Keratinocyte (primary cell): ENCODE measurements at regions not wholly inside any gene's neighbourhood (a gene's known extent, or its start where the extent isn't known, plus 50 kb on each side); places are given as distances from the start of the nearest gene placed in this dataset.

Experiments
- DNase-seq: peaks from one replicate; pipeline ENCODE4 v3.0.0-alpha.2; 2011; ENCODE audit warnings: low read depth, missing footprints, low spot score
- FAIRE-seq: peaks from 2 replicates; lab custom pipeline; 2011; peaks lifted over from hg19 to GRCh38; lab: Jason Lieb, UNC
- H2AFZ ChIP-seq: 2 replicates; pipeline ENCODE4 v1.6.0; 2012; ENCODE audit warnings: low read length, control low read depth, inconsistent platforms; ENCODE audit not compliant: control insufficient read depth
- H3K27ac ChIP-seq: 2 replicates; pipeline ENCODE4 v1.5.1; 2011; ENCODE audit warnings: low read length; ENCODE audit not compliant: control insufficient read depth, insufficient read depth
- H3K27me3 ChIP-seq: 3 replicates; pipeline ENCODE4 v1.6.0; 2011; ENCODE audit warnings: low read length; ENCODE audit not compliant: control insufficient read depth, insufficient read depth; ENCODE audit errors: extremely low read depth
- H3K36me3 ChIP-seq, 2 experiments: 2 replicates in 1 of 2; 3 replicates in 1 of 2; pipeline ENCODE4 v1.5.1; 2011; ENCODE audit warnings: low read length in 2 of 2, mild to moderate bottlenecking in 1 of 2; ENCODE audit not compliant: control insufficient read depth in 2 of 2, insufficient read depth in 2 of 2; ENCODE audit errors: extremely low read depth in 1 of 2
- H3K4me1 ChIP-seq: 3 replicates; pipeline ENCODE4 v1.5.1; 2011; ENCODE audit warnings: low read length; ENCODE audit not compliant: control insufficient read depth, insufficient read depth; ENCODE audit errors: extremely low read depth
- H3K4me2 ChIP-seq: 3 replicates; pipeline ENCODE4 v1.6.0; 2011; ENCODE audit warnings: low read depth, low read length; ENCODE audit not compliant: control insufficient read depth, insufficient read depth; ENCODE audit errors: extremely low read depth
- H3K4me3 ChIP-seq, 3 experiments: fragments of 200-600 bp in 1 of 3; sonication (generic) in 1 of 3; 2 replicates in 2 of 3; 3 replicates in 1 of 3; pipeline ENCODE4 v1.5.1; 2011 to 2016; ENCODE audit warnings: low read length in 3 of 3, mild to moderate bottlenecking in 3 of 3, control low read depth in 2 of 3, inconsistent platforms in 1 of 3, low read depth in 1 of 3, mixed read lengths in 1 of 3, mixed run types in 1 of 3, moderate library complexity in 1 of 3; ENCODE audit not compliant: control insufficient read depth in 2 of 3, insufficient read depth in 2 of 3; ENCODE audit errors: extremely low read depth in 1 of 3
- H3K79me2 ChIP-seq: 2 replicates; pipeline ENCODE4 v1.6.0; 2012; ENCODE audit warnings: low read length; ENCODE audit not compliant: control insufficient read depth, insufficient read depth
- H3K9ac ChIP-seq: 3 replicates; pipeline ENCODE4 v1.6.0; 2011; ENCODE audit warnings: low read length; ENCODE audit not compliant: control insufficient read depth, insufficient read depth; ENCODE audit errors: extremely low read depth
- H3K9me1 ChIP-seq: 3 replicates; pipeline ENCODE4 v1.6.0; 2011; ENCODE audit warnings: low read length; ENCODE audit not compliant: control insufficient read depth, insufficient read depth; ENCODE audit errors: extremely low read depth
- H3K9me3 ChIP-seq: 2 replicates; pipeline ENCODE4 v1.5.1; 2012; ENCODE audit warnings: low read depth, low read length; ENCODE audit not compliant: control insufficient read depth
- H4K20me1 ChIP-seq: 3 replicates; pipeline ENCODE4 v1.6.0; 2011; ENCODE audit warnings: low read length; ENCODE audit not compliant: control insufficient read depth, insufficient read depth; ENCODE audit errors: extremely low read depth
- EZH2 ChIP-seq: IDR thresholded peaks from one replicate; pipeline ENCODE4 v1.6.1; 2012; ENCODE audit warnings: inconsistent platforms, mild to moderate bottlenecking, low read length, moderate library complexity
- dilution Hi-C: fragments of 300-500 bp; cut with MboI; formaldehyde crosslinking; loops from one replicate; pipeline ENCODE4 v1.7.0; 2020; ENCODE audit warnings: low sequenced_read_pairs; ENCODE audit not compliant: extremely low pct_ligation_motif_present
- TF ChIP-seq, protein P1 (sequence below), 3 experiments: IDR thresholded peaks in 1 of 3; conservative IDR thresholded peaks in 1 of 3; optimal IDR thresholded peaks in 1 of 3; 2 replicates in 2 of 3; 3 replicates in 1 of 3; pipeline versions ENCODE3 to v1.5.1; 2011; ENCODE audit warnings: low read length in 3 of 3, mild to moderate bottlenecking in 3 of 3, moderate library complexity in 2 of 3, control low read depth in 1 of 3, inconsistent platforms in 1 of 3; ENCODE audit not compliant: insufficient read depth in 2 of 3; ENCODE audit errors: extremely low read depth in 1 of 3

- Histone ChIP-seq H3K4me2 (no peak overlapping the region), H2AFZ (no peak overlapping the region), H3K79me2 (no peaks in the 10 kb centered on the region), H3K4me1 (peaks cover 3% of the 10 kb centered on the region), H3K36me3 (no peaks in the 10 kb centered on the region), H3K27me3 (no peaks in the 10 kb centered on the region), H3K27ac (no peak overlapping the region), H3K9ac (no peak overlapping the region), H4K20me1 (no peaks in the 10 kb centered on the region), H3K9me3 (no peaks in the 10 kb centered on the region), H3K9me1 (no peaks in the 10 kb centered on the region), H3K4me3 (no peak overlapping the region)
- dilution Hi-C loops, result no loop called here
- FAIRE-seq (no peak), DNase-seq (no peak)
- TF ChIP-seq EZH2, result no peak
- TF ChIP-seq, protein P1, sequence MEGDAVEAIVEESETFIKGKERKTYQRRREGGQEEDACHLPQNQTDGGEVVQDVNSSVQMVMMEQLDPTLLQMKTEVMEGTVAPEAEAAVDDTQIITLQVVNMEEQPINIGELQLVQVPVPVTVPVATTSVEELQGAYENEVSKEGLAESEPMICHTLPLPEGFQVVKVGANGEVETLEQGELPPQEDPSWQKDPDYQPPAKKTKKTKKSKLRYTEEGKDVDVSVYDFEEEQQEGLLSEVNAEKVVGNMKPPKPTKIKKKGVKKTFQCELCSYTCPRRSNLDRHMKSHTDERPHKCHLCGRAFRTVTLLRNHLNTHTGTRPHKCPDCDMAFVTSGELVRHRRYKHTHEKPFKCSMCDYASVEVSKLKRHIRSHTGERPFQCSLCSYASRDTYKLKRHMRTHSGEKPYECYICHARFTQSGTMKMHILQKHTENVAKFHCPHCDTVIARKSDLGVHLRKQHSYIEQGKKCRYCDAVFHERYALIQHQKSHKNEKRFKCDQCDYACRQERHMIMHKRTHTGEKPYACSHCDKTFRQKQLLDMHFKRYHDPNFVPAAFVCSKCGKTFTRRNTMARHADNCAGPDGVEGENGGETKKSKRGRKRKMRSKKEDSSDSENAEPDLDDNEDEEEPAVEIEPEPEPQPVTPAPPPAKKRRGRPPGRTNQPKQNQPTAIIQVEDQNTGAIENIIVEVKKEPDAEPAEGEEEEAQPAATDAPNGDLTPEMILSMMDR (optimal IDR thresholded peaks at IDR 0.05 in 1 of 3, IDR thresholded peaks at IDR 0.05 in 1 of 3, conservative IDR thresholded peaks at IDR 0.05 in 1 of 3; ENCODE audit: extremely low read depth in 1 of 3, insufficient read depth in 2 of 3, low read length in 3 of 3), result no peak
Measured at GRCh38 chr2:46826569-46827245, 88.9 kb downstream of the MCFD2 start.

DNA sequence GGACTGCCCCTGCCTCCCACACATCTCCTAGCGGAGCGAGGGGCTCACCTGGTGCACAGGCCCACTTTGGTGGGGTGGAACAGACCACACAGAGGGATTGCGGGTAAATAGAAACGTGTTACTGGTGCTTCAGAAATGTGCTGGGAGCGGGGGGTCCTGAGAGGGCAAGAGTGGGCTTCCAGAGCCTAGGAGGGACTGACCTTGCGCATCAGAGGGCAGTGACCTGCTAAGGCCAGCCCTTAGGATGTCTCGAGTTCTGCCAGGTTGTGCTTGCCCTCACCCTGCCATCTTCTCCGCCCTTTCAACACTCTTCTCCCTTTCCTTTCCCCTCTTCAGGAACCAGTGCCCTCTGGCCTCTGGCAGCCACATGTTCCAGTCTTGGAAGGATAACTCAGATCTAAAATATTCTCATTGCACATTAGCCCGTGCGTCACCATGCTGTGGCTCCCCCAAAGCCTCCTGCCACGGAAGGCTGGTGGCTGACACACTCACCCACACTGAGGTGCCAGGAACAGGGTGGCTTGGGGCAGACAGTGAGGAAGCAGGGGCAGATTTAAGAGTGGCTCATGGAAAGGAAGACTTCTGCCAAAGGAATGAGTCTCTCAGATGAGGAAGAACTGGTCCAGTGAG is 89.6 kb downstream of the MCFD2 start:
- no peak overlapping the region for H3K27ac ChIP-seq
- no peaks in the 10 kb centered on the region for H3K27me3 ChIP-seq
- H3K9me1 ChIP-seq, result no peaks in the 10 kb centered on the region
- TF ChIP-seq EZH2, result no peak
- TF ChIP-seq, protein P1 (optimal IDR thresholded peaks at IDR 0.05 in 1 of 3, IDR thresholded peaks at IDR 0.05 in 1 of 3, conservative IDR thresholded peaks at IDR 0.05 in 1 of 3; ENCODE audit: extremely low read depth in 1 of 3, insufficient read depth in 2 of 3, low read length in 3 of 3), result no peak
- H3K4me2 ChIP-seq, result no peak overlapping the region
- no peak overlapping the region for H3K4me3 ChIP-seq
- H4K20me1 ChIP-seq, result no peaks in the 10 kb centered on the region
- FAIRE-seq (no peak), DNase-seq (no peak)
- H3K4me1 ChIP-seq, result peaks cover 3% of the 10 kb centered on the region
- no peaks in the 10 kb centered on the region for H3K36me3 ChIP-seq
- H3K9me3 ChIP-seq, result no peaks in the 10 kb centered on the region
- no peaks in the 10 kb centered on the region for H3K79me2 ChIP-seq
- H3K9ac ChIP-seq, result no peak overlapping the region
- dilution Hi-C loops, result no loop called here
- H2AFZ ChIP-seq, result no peak overlapping the region
